CD4-positive, CD25-positive, alpha-beta regulatory T cell (primary cell): ENCODE measurements at regions not wholly inside any gene's neighbourhood (a gene's known extent, or its start where the extent isn't known, plus 50 kb on each side); places are given as distances from the start of the nearest gene placed in this dataset.

Source experiments
- ATAC-seq, 2 donors: fragments of 150-1000 bp; cut with Tn5 transposase; one replicate each; pipeline ENCODE4 v1.10.0; 2021; ENCODE audit warnings: low read depth in 2 of 2, moderate number of reproducible peaks in 2 of 2, moderate library complexity in 1 of 2
- DNase-seq, 3 donors: peaks; one replicate each; pipeline versions ENCODE4 v3.0.0 to v3.0.0-alpha.2; 2012 to 2022; ENCODE audit warnings: mixed read lengths in 1 of 3
- H3K27ac ChIP-seq: one replicate; pipeline ENCODE4 v1.7.0; 2013; ENCODE audit warnings: mild to moderate bottlenecking, low read length; ENCODE audit not compliant: insufficient read depth, poor library complexity, severe bottlenecking
- H3K27me3 ChIP-seq: one replicate; pipeline ENCODE4 v1.7.0; 2013; ENCODE audit warnings: low read length; ENCODE audit not compliant: control insufficient read depth, insufficient read depth
- H3K36me3 ChIP-seq: one replicate; pipeline ENCODE4 v1.7.0; 2013; ENCODE audit warnings: mild to moderate bottlenecking, low read length, moderate library complexity; ENCODE audit not compliant: control insufficient read depth, insufficient read depth
- H3K4me1 ChIP-seq: 2 replicates; pipeline ENCODE4 v1.7.0; 2013; ENCODE audit warnings: mild to moderate bottlenecking, low read length; ENCODE audit not compliant: insufficient read depth, control insufficient read depth, poor library complexity, severe bottlenecking
- H3K4me3 ChIP-seq: one replicate; pipeline ENCODE4 v1.7.0; 2013; ENCODE audit warnings: low read depth, mild to moderate bottlenecking, low read length, moderate library complexity
- H3K9me3 ChIP-seq, 2 experiments: 1 replicate in 1 of 2; 2 replicates in 1 of 2; pipeline ENCODE4 v1.7.0; 2013; ENCODE audit warnings: low read length in 2 of 2, mild to moderate bottlenecking in 1 of 2, moderate library complexity in 1 of 2; ENCODE audit not compliant: control insufficient read depth in 2 of 2
- H3K27ac Mint-ChIP-seq, 3 donors: one replicate each; pipeline ENCODE4 v1.8.0; 2020 to 2022; ENCODE audit warnings: mild to moderate bottlenecking in 3 of 3, mixed read lengths in 3 of 3, moderate library complexity in 2 of 3
- H3K27me3 Mint-ChIP-seq: one replicate; pipeline ENCODE4 v1.8.0; 2022; ENCODE audit warnings: mild to moderate bottlenecking, mixed read lengths
- H3K36me3 Mint-ChIP-seq: one replicate; pipeline ENCODE4 v1.8.0; 2020; ENCODE audit warnings: mixed read lengths
- H3K4me1 Mint-ChIP-seq, 4 donors: one replicate each; pipeline ENCODE4 v1.8.0; 2020 to 2022; ENCODE audit warnings: mixed read lengths in 4 of 4, mild to moderate bottlenecking in 1 of 4
- H3K4me3 Mint-ChIP-seq, 4 donors: one replicate each; pipeline ENCODE4 v1.8.0; 2020 to 2022; ENCODE audit warnings: mild to moderate bottlenecking in 4 of 4, mixed read lengths in 4 of 4, moderate library complexity in 3 of 4
- H3K9me3 Mint-ChIP-seq, 7 donors: one replicate each; pipeline ENCODE4 v1.8.0; 2020 to 2022; ENCODE audit warnings: mixed read lengths in 7 of 7, mild to moderate bottlenecking in 3 of 7, moderate library complexity in 2 of 7

DNA sequence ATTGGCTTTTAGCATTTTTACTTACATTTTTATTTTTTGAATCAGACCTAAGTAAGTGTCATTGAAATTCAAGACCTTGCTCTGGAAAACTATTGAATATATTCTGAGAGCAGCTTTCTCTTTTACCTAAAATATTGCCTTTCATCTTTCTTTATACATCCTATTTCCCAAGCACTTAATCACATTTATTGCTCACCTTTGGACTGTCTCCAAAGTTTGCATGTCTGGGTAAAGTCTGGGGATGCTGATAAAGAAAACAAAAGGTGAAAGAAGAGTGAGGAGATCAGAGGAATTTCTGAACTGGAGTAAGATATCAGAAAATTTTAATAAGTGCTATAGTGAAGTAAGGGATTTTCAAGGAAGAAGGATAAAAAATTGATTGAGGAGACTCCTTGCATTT is 308.5 kb upstream of the AADAT start:
- DNase-seq (no peak), ATAC-seq (no peak)
- Histone ChIP-seq H3K4me3 (no peak overlapping the region), H3K27me3 (no peaks in the 10 kb centered on the region), H3K4me1 (no peaks in the 10 kb centered on the region), H3K36me3 (no peaks in the 10 kb centered on the region), H3K9me3 (no peaks in the 10 kb centered on the region), H3K27ac (no peak overlapping the region)
- peaks cover 0 to 12% (median 3%) of the 10 kb centered on the region in 7 donors for H3K9me3 Mint-ChIP-seq
- H3K27me3 Mint-ChIP-seq = no peaks in the 10 kb centered on the region
- H3K4me1 Mint-ChIP-seq = no peaks in the 10 kb centered on the region
- no peaks in the 10 kb centered on the region for H3K36me3 Mint-ChIP-seq
- H3K4me3 Mint-ChIP-seq = no peak overlapping the region
- H3K27ac Mint-ChIP-seq = no peak overlapping the region

DNA sequence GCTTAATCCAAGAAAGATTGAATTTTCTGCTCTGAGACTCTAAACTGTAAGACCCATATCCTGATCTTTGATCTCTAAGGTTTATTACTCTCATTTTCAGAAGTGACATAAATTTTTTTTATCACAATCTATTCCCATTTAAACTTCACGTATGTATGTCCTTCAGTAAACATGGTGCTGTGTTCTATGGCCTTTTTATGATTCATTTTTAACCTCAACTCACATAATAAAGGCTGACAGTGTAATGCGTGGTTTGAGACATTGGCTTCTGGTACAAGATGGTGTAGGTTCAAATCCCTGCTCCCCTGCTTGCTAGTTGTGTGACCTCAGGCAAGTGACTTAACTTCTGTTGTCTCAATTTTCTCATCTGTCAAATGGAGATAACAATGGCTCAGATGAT is 306.0 kb upstream of the AADAT start:
- H3K4me3 ChIP-seq = no peak overlapping the region
- H3K9me3 ChIP-seq = no peaks in the 10 kb centered on the region
- H3K27me3 ChIP-seq = no peaks in the 10 kb centered on the region
- no peak overlapping the region for H3K27ac ChIP-seq
- Mint-ChIP-seq H3K27me3 (no peaks in the 10 kb centered on the region), H3K4me1 (no peaks in the 10 kb centered on the region), H3K4me3 (no peak overlapping the region), H3K36me3 (no peaks in the 10 kb centered on the region), H3K9me3 (peaks cover 0 to 4% (median 3%) of the 10 kb centered on the region in 7 donors), H3K27ac (no peak overlapping the region)
- DNase-seq (no peak), ATAC-seq (no peak)
- no peaks in the 10 kb centered on the region for H3K36me3 ChIP-seq
- H3K4me1 ChIP-seq = no peaks in the 10 kb centered on the region

DNA sequence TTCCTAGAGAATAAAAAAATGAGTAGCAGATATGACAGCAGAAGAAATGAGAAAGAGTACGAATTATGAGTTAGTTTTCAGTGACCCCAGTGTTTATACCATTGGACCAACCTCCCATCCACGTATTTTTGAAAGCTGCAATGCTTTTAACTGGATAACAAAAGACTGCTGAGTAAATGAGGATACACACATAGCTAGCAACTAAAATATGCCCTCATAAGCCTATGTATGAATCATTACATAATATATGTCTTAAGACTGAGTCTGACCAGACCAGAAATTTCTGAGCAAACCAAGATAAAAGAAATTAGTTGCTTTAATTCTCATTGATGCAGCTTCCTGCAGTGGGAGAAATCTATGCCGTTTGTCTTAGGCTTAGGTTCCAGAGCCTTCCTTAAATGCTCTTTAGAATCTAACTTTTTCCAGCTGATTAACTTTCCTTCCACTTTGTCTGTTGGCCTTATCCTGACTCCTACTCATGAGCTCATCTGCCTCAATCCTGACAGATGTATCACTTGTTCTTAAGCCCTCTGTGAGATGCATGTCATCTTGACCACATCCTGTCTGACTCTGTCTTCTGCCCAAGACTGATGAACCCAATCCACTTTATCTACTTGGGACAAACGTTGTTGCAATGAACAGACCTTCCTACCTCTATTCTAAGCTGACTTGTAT is 301.4 kb upstream of the AADAT start:
- no peak overlapping the region for H3K4me3 Mint-ChIP-seq
- no peaks in the 10 kb centered on the region for H3K36me3 ChIP-seq
- no peaks in the 10 kb centered on the region for H3K9me3 ChIP-seq
- no peaks in the 10 kb centered on the region for H3K36me3 Mint-ChIP-seq
- ATAC-seq (no peak), DNase-seq (no peak)
- no peaks in the 10 kb centered on the region for H3K4me1 ChIP-seq
- H3K27me3 Mint-ChIP-seq = no peaks in the 10 kb centered on the region
- no peaks in the 10 kb centered on the region for H3K4me1 Mint-ChIP-seq
- H3K4me3 ChIP-seq = no peak overlapping the region
- H3K27ac Mint-ChIP-seq = peak overlapping the region in 1 of 3 donors; percentile 54
- no peak overlapping the region for H3K27ac ChIP-seq
- H3K27me3 ChIP-seq = no peaks in the 10 kb centered on the region
- peaks cover 0 to 9% (median 3%) of the 10 kb centered on the region in 7 donors for H3K9me3 Mint-ChIP-seq

DNA sequence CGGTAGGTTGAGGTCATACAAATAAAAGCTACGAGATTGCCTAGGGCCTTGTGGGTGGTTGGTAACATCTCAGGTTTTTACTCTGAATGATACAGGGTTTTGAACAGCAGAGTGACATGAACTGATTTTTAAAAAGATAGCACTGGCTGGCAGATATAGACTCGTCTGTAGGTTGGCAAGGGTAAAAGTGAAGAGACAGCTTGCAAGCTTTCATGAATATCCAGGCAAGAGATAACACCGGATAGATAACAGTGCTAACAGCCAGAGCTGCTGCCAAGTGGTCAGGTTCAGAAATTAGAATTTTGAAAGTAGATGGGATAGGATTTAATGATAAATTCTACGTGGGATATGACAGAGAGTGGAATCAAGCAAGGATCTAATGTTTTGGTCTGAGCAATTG is 299.7 kb upstream of the AADAT start:
- peaks cover 0 to 3% of the 10 kb centered on the region in 2 experiments for H3K9me3 ChIP-seq
- H3K27ac ChIP-seq = no peak overlapping the region
- Mint-ChIP-seq H3K9me3 (peaks cover 0 to 14% (median 4%) of the 10 kb centered on the region in 7 donors), H3K36me3 (no peaks in the 10 kb centered on the region), H3K27me3 (no peaks in the 10 kb centered on the region), H3K4me3 (no peak overlapping the region), H3K27ac (no peak overlapping the region), H3K4me1 (no peaks in the 10 kb centered on the region)
- no peaks in the 10 kb centered on the region for H3K27me3 ChIP-seq
- no peak overlapping the region for H3K4me3 ChIP-seq
- no peaks in the 10 kb centered on the region for H3K36me3 ChIP-seq
- H3K4me1 ChIP-seq = no peaks in the 10 kb centered on the region
- no peak for DNase-seq
- no peak for ATAC-seq

DNA sequence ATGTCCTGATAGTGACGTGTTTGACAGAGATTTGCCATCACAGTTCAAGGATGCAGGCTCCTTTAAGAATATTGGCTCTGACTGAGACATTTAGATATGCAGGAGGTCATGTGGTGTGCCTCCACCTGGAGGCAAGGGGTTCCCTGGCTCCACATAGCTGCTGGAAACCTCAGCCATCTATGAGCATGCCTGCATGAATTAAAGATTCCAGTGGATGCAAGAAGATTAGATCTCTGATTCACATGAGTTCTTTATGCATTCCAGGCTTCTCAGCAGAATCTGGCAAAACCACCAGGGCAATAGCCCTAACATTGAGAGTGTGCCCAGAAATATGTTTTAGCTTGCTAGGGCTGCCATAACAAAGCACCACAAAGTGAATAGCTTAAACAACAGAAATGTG is 298.5 kb upstream of the AADAT start:
- no peaks in the 10 kb centered on the region for H3K4me1 Mint-ChIP-seq
- no peaks in the 10 kb centered on the region for H3K36me3 Mint-ChIP-seq
- no peaks in the 10 kb centered on the region for H3K27me3 ChIP-seq
- H3K27me3 Mint-ChIP-seq = no peaks in the 10 kb centered on the region
- H3K27ac ChIP-seq = no peak overlapping the region
- no peaks in the 10 kb centered on the region for H3K4me1 ChIP-seq
- H3K9me3 ChIP-seq = peaks cover 0 to 3% of the 10 kb centered on the region in 2 experiments
- H3K4me3 ChIP-seq = no peak overlapping the region
- no peak overlapping the region for H3K4me3 Mint-ChIP-seq
- H3K36me3 ChIP-seq = no peaks in the 10 kb centered on the region
- peaks cover 1 to 14% (median 8%) of the 10 kb centered on the region in 7 donors for H3K9me3 Mint-ChIP-seq
- no peak for DNase-seq
- no peak overlapping the region for H3K27ac Mint-ChIP-seq
- ATAC-seq = no peak

DNA sequence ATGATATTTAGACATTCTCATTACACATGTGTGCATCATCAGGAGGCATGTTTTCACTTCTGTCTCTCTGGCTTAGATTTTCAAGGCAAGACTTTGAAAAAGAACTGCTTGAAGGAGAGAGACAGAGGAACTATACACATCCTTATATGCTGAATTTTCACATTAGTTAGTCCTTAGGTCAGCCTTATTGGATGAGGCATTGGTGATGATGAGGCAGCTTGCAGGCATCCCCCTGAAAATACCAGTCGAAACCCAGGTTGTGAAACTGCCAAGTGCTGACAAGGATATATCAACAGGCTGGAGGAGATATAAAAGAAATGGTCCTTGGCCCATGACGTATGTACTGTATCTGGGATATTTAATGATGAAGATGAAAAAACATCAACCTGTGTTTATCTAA is 297.2 kb upstream of the AADAT start:
- Mint-ChIP-seq H3K4me1 (no peaks in the 10 kb centered on the region), H3K27ac (no peak overlapping the region), H3K4me3 (no peak overlapping the region), H3K36me3 (no peaks in the 10 kb centered on the region), H3K27me3 (no peaks in the 10 kb centered on the region), H3K9me3 (peaks cover 1 to 17% (median 8%) of the 10 kb centered on the region in 7 donors)
- Histone ChIP-seq H3K4me3 (no peak overlapping the region), H3K9me3 (peaks cover 0 to 3% of the 10 kb centered on the region in 2 experiments), H3K36me3 (no peaks in the 10 kb centered on the region), H3K4me1 (no peaks in the 10 kb centered on the region), H3K27ac (no peak overlapping the region), H3K27me3 (no peaks in the 10 kb centered on the region)
- ATAC-seq (no peak), DNase-seq (no peak)

DNA sequence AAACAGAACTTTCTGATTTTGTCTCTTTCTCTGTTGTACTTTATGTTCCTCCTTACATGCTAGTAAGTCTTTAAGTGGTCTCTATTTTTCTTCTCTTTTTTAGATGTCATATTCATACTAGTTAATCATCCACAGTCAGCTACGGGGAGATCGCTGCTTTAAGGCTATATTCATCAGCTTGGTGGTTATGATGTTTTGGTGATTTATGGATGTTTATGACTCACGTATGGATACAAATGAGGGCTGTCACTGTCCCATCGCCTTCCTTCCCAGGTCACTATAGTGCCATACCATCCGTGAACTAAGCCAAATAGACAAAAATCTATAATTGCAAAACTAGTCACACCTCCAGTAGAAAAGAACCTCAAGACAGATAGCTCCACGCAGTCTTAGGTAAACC is 296.8 kb upstream of the AADAT start:
- no peaks in the 10 kb centered on the region for H3K36me3 Mint-ChIP-seq
- DNase-seq (no peak), ATAC-seq (no peak)
- Histone ChIP-seq H3K4me1 (no peaks in the 10 kb centered on the region), H3K9me3 (peaks cover 0 to 3% of the 10 kb centered on the region in 2 experiments), H3K4me3 (no peak overlapping the region), H3K27ac (no peak overlapping the region), H3K27me3 (no peaks in the 10 kb centered on the region), H3K36me3 (no peaks in the 10 kb centered on the region)
- no peak overlapping the region for H3K4me3 Mint-ChIP-seq
- H3K27ac Mint-ChIP-seq = no peak overlapping the region
- peaks cover 3 to 17% (median 8%) of the 10 kb centered on the region in 7 donors for H3K9me3 Mint-ChIP-seq
- H3K4me1 Mint-ChIP-seq = no peaks in the 10 kb centered on the region
- no peaks in the 10 kb centered on the region for H3K27me3 Mint-ChIP-seq

DNA sequence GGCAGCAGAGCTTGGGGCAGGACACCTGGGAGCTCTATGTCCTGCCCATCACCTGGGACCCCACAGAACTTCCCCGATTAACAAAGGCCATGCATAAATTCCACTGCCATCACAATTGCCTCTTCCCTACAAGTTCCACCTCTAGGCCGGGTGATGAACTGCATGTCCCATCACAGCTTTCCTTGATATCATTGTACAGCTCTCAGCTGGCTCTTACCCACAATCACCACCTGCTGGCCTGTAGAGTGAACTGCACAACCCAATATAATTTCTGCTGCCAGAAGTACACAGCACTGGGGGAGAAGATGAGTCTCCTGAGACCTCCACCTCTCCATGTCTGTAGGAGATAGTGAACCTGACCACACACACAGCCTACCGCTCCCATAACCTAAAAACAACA is 285.0 kb upstream of the AADAT start:
- H3K27ac Mint-ChIP-seq = no peak overlapping the region
- H3K27me3 ChIP-seq = no peaks in the 10 kb centered on the region
- peaks cover 4 to 26% (median 10%) of the 10 kb centered on the region in 7 donors for H3K9me3 Mint-ChIP-seq
- H3K4me1 ChIP-seq = no peaks in the 10 kb centered on the region
- no peaks in the 10 kb centered on the region for H3K36me3 ChIP-seq
- H3K4me3 ChIP-seq = no peak overlapping the region
- H3K36me3 Mint-ChIP-seq = no peaks in the 10 kb centered on the region
- H3K9me3 ChIP-seq = no peaks in the 10 kb centered on the region
- H3K4me1 Mint-ChIP-seq = no peaks in the 10 kb centered on the region
- DNase-seq (peak in 1 of 3 donors; percentile 6), ATAC-seq (no peak)
- no peak overlapping the region for H3K27ac ChIP-seq
- H3K27me3 Mint-ChIP-seq = no peaks in the 10 kb centered on the region
- H3K4me3 Mint-ChIP-seq = no peak overlapping the region
